ENCODE measurements at regions not wholly inside any gene's neighbourhood (a gene's known extent, or its start where the extent isn't known, plus 50 kb on each side); places are given as distances from the start of the nearest gene placed in this dataset.

- Histone ChIP-seq H3K27ac (ENCODE audit: low read length) (no peak overlapping the region), H3K4me1 (ENCODE audit: control insufficient read depth, insufficient read depth, low read length) (no peaks in the 10 kb centered on the region), H3K27me3 (ENCODE audit: control insufficient read depth, insufficient read depth) (no peaks in the 10 kb centered on the region), H3K9me3 (ENCODE audit: control insufficient read depth, low read length) (no peaks in the 10 kb centered on the region), H3K4me3 (ENCODE audit: low read length) (no peak overlapping the region)
- 66% methylated on average over 2 of the region's 2 CpGs for WGBS
- intact Hi-C loops (cut with DNase I): no loop called here
- DNase-seq: no peak
- ATAC-seq: no peak
Observed at GRCh38 chr20:11429168-11429567, 488.5 kb upstream of the BTBD3 start.

- no peak overlapping the region for H3K4me3 ChIP-seq (ENCODE audit: low read length)
- H3K4me1 ChIP-seq (ENCODE audit: control insufficient read depth, insufficient read depth, low read length): no peaks in the 10 kb centered on the region
- no peak for ATAC-seq
- no peak overlapping the region for H3K27ac ChIP-seq (ENCODE audit: low read length)
- DNase-seq: no peak
- H3K27me3 ChIP-seq (ENCODE audit: control insufficient read depth, insufficient read depth): no peaks in the 10 kb centered on the region
- 81% methylated on average over 5 of the region's 5 CpGs for WGBS
- H3K9me3 ChIP-seq (ENCODE audit: control insufficient read depth, low read length): no peaks in the 10 kb centered on the region
- intact Hi-C loops (cut with DNase I): no loop called here
Observed at GRCh38 chr20:11429889-11430519, 487.7 kb upstream of the BTBD3 start.

- WGBS: 81% methylated on average over 3 of the region's 3 CpGs
- Histone ChIP-seq H3K4me3 (ENCODE audit: low read length) (no peak overlapping the region), H3K27me3 (ENCODE audit: control insufficient read depth, insufficient read depth) (no peaks in the 10 kb centered on the region), H3K9me3 (ENCODE audit: control insufficient read depth, low read length) (no peaks in the 10 kb centered on the region), H3K27ac (ENCODE audit: low read length) (no peak overlapping the region), H3K4me1 (ENCODE audit: control insufficient read depth, insufficient read depth, low read length) (no peaks in the 10 kb centered on the region)
- ATAC-seq (no peak), DNase-seq (no peak)
- intact Hi-C loops (cut with DNase I): no loop called here
Observed at GRCh38 chr20:11430652-11431051, 487.0 kb upstream of the BTBD3 start.

- Histone ChIP-seq H3K4me1 (ENCODE audit: control insufficient read depth, insufficient read depth, low read length) (no peaks in the 10 kb centered on the region), H3K4me3 (ENCODE audit: low read length) (no peak overlapping the region), H3K27ac (ENCODE audit: low read length) (no peak overlapping the region), H3K27me3 (ENCODE audit: control insufficient read depth, insufficient read depth) (no peaks in the 10 kb centered on the region), H3K9me3 (ENCODE audit: control insufficient read depth, low read length) (no peaks in the 10 kb centered on the region)
- DNase-seq (no peak), ATAC-seq (no peak)
- WGBS: 77% methylated on average over 1 of the region's 1 CpG
- intact Hi-C loops (cut with DNase I): no loop called here
Observed at GRCh38 chr20:11431621-11432020, 486.1 kb upstream of the BTBD3 start.

DNA sequence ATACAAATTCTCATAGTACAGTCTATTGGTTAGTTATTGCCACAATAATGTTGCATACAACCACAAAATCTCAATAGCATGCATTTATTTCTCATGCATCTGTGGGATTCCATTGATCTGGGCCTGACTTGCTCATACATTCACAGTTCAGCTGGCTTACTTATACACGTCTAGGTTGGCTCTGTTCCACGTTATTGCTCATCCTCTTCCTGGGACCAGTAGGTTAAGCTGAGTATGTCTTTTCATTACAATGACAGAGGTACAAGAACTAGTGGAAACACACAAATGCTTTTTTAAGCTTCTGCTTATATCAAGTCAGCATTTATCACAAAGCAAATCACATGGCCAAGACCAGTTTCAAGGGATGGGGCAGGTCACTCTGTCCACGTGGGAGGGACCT lies 485.3 kb upstream of the BTBD3 start:
- no peak overlapping the region for H3K27ac ChIP-seq (ENCODE audit: low read length)
- no peak for ATAC-seq
- H3K27me3 ChIP-seq (ENCODE audit: control insufficient read depth, insufficient read depth): no peaks in the 10 kb centered on the region
- 50% methylated on average over 3 of the region's 3 CpGs for WGBS
- H3K4me1 ChIP-seq (ENCODE audit: control insufficient read depth, insufficient read depth, low read length): no peaks in the 10 kb centered on the region
- H3K9me3 ChIP-seq (ENCODE audit: control insufficient read depth, low read length): no peaks in the 10 kb centered on the region
- DNase-seq: no peak
- no peak overlapping the region for H3K4me3 ChIP-seq (ENCODE audit: low read length)
- intact Hi-C loops (cut with DNase I): no loop called here

GRCh38 chr20:11436113-11436905 lies 481.4 kb upstream of the BTBD3 start:
- Histone ChIP-seq H3K27ac (ENCODE audit: low read length) (no peak overlapping the region), H3K9me3 (ENCODE audit: control insufficient read depth, low read length) (no peaks in the 10 kb centered on the region), H3K4me3 (ENCODE audit: low read length) (no peak overlapping the region), H3K4me1 (ENCODE audit: control insufficient read depth, insufficient read depth, low read length) (no peaks in the 10 kb centered on the region), H3K27me3 (ENCODE audit: control insufficient read depth, insufficient read depth) (no peaks in the 10 kb centered on the region)
- 75% methylated on average over 4 of the region's 4 CpGs for WGBS
- ATAC-seq (no peak), DNase-seq (no peak)
- intact Hi-C loops (cut with DNase I): no loop called here

DNA sequence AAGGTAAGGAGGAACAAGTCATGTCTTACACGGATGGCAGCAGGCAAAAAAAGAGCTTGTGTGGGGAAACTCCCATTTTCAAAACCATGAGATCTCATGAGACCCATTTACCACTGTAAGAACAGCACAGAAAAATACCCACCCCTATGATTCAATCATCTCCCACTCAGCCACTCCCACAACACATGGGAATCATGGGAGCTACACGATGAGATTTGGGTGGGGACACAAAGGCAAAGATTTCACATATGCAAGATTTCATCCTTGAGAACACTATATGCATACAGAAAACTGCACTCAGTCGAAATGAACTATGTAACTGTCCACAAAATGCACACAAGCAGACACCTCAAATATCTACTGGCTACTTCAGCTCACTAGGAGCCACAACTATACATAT lies 480.6 kb upstream of the BTBD3 start:
- intact Hi-C loops (cut with DNase I): no loop called here
- H3K27ac ChIP-seq (ENCODE audit: low read length): no peak overlapping the region
- no peak overlapping the region for H3K4me3 ChIP-seq (ENCODE audit: low read length)
- DNase-seq (no peak), ATAC-seq (no peak)
- H3K9me3 ChIP-seq (ENCODE audit: control insufficient read depth, low read length): no peaks in the 10 kb centered on the region
- no peaks in the 10 kb centered on the region for H3K4me1 ChIP-seq (ENCODE audit: control insufficient read depth, insufficient read depth, low read length)
- WGBS: 80% methylated on average over 3 of the region's 3 CpGs
- no peaks in the 10 kb centered on the region for H3K27me3 ChIP-seq (ENCODE audit: control insufficient read depth, insufficient read depth)

- no peak overlapping the region for H3K4me3 ChIP-seq (ENCODE audit: low read length)
- no peaks in the 10 kb centered on the region for H3K9me3 ChIP-seq (ENCODE audit: control insufficient read depth, low read length)
- intact Hi-C loops (cut with DNase I): no loop called here
- WGBS: 95% methylated on average over 5 of the region's 5 CpGs
- ATAC-seq: no peak
- no peaks in the 10 kb centered on the region for H3K27me3 ChIP-seq (ENCODE audit: control insufficient read depth, insufficient read depth)
- H3K27ac ChIP-seq (ENCODE audit: low read length): no peak overlapping the region
- no peak for DNase-seq
- H3K4me1 ChIP-seq (ENCODE audit: control insufficient read depth, insufficient read depth, low read length): no peaks in the 10 kb centered on the region
Observed at GRCh38 chr20:11437611-11438380, 479.9 kb upstream of the BTBD3 start.

GRCh38 chr20:11438412-11438811 lies 479.3 kb upstream of the BTBD3 start:
- no peak for ATAC-seq

GRCh38 chr20:11443382-11444119 lies 474.1 kb upstream of the BTBD3 start:
- intact Hi-C loops (cut with DNase I): no loop called here
- no peak for DNase-seq
- Histone ChIP-seq H3K27me3 (ENCODE audit: control insufficient read depth, insufficient read depth) (no peaks in the 10 kb centered on the region), H3K27ac (ENCODE audit: low read length) (no peak overlapping the region), H3K4me3 (ENCODE audit: low read length) (no peak overlapping the region), H3K9me3 (ENCODE audit: control insufficient read depth, low read length) (no peaks in the 10 kb centered on the region), H3K4me1 (ENCODE audit: control insufficient read depth, insufficient read depth, low read length) (no peaks in the 10 kb centered on the region)
- 55% methylated on average over 3 of the region's 3 CpGs for WGBS
- ATAC-seq: no peak

More at GRCh38 chr20:11438412-11438811, 479.3 kb upstream of the BTBD3 start:
- intact Hi-C loops (cut with DNase I): no loop called here
- Histone ChIP-seq H3K27ac (ENCODE audit: low read length) (no peak overlapping the region), H3K9me3 (ENCODE audit: control insufficient read depth, low read length) (no peaks in the 10 kb centered on the region), H3K4me3 (ENCODE audit: low read length) (no peak overlapping the region), H3K27me3 (ENCODE audit: control insufficient read depth, insufficient read depth) (no peaks in the 10 kb centered on the region), H3K4me1 (ENCODE audit: control insufficient read depth, insufficient read depth, low read length) (no peaks in the 10 kb centered on the region)
- DNase-seq: no peak
- 79% methylated on average over 6 of the region's 6 CpGs for WGBS

- 34% methylated on average over 3 of the region's 3 CpGs for WGBS
- no peaks in the 10 kb centered on the region for H3K4me1 ChIP-seq (ENCODE audit: control insufficient read depth, insufficient read depth, low read length)
- H3K27me3 ChIP-seq (ENCODE audit: control insufficient read depth, insufficient read depth): no peaks in the 10 kb centered on the region
- H3K27ac ChIP-seq (ENCODE audit: low read length): no peak overlapping the region
- DNase-seq (no peak), ATAC-seq (peak in 1 of 2 donors; percentile 31)
- no peaks in the 10 kb centered on the region for H3K9me3 ChIP-seq (ENCODE audit: control insufficient read depth, low read length)
- intact Hi-C loops (cut with DNase I): no loop called here
- H3K4me3 ChIP-seq (ENCODE audit: low read length): no peak overlapping the region
Observed at GRCh38 chr20:11445161-11445560, 472.5 kb upstream of the BTBD3 start.

All from right cardiac atrium (tissue), 5 donors.